ENCODE measurements at regions not wholly inside any gene's neighbourhood (a gene's known extent, or its start where the extent isn't known, plus 50 kb on each side); places are given as distances from the start of the nearest gene placed in this dataset.

DNA sequence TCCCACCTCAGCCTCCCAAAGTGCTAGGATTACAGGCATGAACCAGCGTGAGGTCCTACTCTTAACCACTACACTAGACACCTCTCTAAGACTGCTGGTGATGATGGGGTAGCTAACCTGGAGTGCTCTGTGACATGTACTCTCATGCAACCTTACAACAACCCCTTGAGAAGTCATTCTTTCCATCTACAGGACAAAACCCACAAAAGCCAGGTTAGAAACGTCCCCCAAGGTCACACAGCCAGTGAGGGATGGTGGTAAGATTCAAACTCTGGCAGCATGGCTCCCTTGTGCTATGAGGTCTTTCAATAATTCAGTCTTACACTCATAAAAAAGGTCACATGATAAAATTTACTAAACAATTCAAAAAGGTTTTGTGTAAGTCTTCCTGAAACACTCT is 94.8 kb upstream of the SERTAD2 start:
- TF ChIP-seq, protein P1, sequence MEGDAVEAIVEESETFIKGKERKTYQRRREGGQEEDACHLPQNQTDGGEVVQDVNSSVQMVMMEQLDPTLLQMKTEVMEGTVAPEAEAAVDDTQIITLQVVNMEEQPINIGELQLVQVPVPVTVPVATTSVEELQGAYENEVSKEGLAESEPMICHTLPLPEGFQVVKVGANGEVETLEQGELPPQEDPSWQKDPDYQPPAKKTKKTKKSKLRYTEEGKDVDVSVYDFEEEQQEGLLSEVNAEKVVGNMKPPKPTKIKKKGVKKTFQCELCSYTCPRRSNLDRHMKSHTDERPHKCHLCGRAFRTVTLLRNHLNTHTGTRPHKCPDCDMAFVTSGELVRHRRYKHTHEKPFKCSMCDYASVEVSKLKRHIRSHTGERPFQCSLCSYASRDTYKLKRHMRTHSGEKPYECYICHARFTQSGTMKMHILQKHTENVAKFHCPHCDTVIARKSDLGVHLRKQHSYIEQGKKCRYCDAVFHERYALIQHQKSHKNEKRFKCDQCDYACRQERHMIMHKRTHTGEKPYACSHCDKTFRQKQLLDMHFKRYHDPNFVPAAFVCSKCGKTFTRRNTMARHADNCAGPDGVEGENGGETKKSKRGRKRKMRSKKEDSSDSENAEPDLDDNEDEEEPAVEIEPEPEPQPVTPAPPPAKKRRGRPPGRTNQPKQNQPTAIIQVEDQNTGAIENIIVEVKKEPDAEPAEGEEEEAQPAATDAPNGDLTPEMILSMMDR (conservative IDR thresholded peaks at IDR 0.05 in 1 of 2, IDR thresholded peaks at IDR 0.05 in 1 of 2; ENCODE audit: low read depth in 1 of 2, low read length in 2 of 2): no peak
- no peak for TF ChIP-seq EZH2 (IDR thresholded peaks at IDR 0.05; ENCODE audit: low read length, missing control alignments)

Measured in fibroblast of lung (primary cell).